ENCODE measurements at regions not wholly inside any gene's neighbourhood (a gene's known extent, or its start where the extent isn't known, plus 50 kb on each side); places are given as distances from the start of the nearest gene placed in this dataset.

- H3K4me3 ChIP-seq (ENCODE audit: low read depth, low read length) = no peak overlapping the region
- POLR2A ChIA-PET = no interaction called here
- CTCF ChIA-PET = no interaction called here
- no peak for DNase-seq (ENCODE audit: low read depth, low spot score)
- no peak for TF ChIP-seq CTCF (IDR thresholded peaks at IDR 0.05; ENCODE audit: insufficient read depth, low read length, missing control alignments)
Measured at GRCh38 chr16:22969567-22969966, 155.6 kb downstream of the HS3ST2 start.

GRCh38 chr16:22968931-22969330 lies 155.0 kb downstream of the HS3ST2 start:
- no peak for TF ChIP-seq CTCF (IDR thresholded peaks at IDR 0.05; ENCODE audit: insufficient read depth, low read length, missing control alignments)
- no peak overlapping the region for H3K4me3 ChIP-seq (ENCODE audit: low read depth, low read length)
- DNase-seq (ENCODE audit: low read depth, low spot score) = no peak
- CTCF ChIA-PET = no interaction called here
- POLR2A ChIA-PET = no interaction called here

GRCh38 chr16:22967521-22968095 lies 153.6 kb downstream of the HS3ST2 start:
- TF ChIP-seq CTCF (IDR thresholded peaks at IDR 0.05; ENCODE audit: insufficient read depth, low read length, missing control alignments) = no peak
- ChIA-PET POLR2A (no interaction called here), CTCF (interaction anchor here (1.0 kb wide), 1 partner anchor 13 kb away, joined by 3 read pairs; no protein-coding TSS in a partner anchor)
- no peak overlapping the region for H3K4me3 ChIP-seq (ENCODE audit: low read depth, low read length)
- no peak for DNase-seq (ENCODE audit: low read depth, low spot score)

Measured in AG04449 (cell line).